ENCODE measurements at regions not wholly inside any gene's neighbourhood (a gene's known extent, or its start where the extent isn't known, plus 50 kb on each side); places are given as distances from the start of the nearest gene placed in this dataset.

DNA sequence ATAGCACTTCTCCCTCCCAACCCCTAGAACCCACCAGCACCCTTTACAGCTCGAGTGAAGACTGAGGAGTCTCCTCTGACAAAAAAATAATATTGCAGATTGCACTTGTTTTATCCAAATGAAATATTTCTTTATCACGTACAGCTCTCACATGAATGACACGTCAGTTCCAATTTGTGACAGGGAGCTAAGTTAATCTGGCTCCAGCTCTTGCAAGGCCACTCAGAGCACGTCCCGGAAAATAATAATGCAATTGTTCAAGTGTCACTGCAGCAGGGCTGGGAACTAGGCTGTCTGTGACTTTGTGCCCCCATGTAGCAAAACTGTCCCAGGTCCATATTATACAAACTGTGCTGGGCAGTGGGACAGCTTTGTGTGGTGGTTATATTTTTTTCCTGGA, 539.6 kb downstream of the VRK1 start:
- no peak overlapping the region for H2AFZ ChIP-seq (ENCODE audit: low read depth, low read length)
- no peaks in the 10 kb centered on the region for H3K27me3 ChIP-seq (ENCODE audit: insufficient read depth, low read length)
- H3K9me3 ChIP-seq (ENCODE audit: low read length), result no peaks in the 10 kb centered on the region
- H3K4me1 ChIP-seq (ENCODE audit: insufficient read depth, low read length), result no peaks in the 10 kb centered on the region
- no peaks in the 10 kb centered on the region for H3K36me3 ChIP-seq (ENCODE audit: insufficient read depth, low read length)
- no peak overlapping the region for H3K4me3 ChIP-seq (ENCODE audit: low read length)

DNA sequence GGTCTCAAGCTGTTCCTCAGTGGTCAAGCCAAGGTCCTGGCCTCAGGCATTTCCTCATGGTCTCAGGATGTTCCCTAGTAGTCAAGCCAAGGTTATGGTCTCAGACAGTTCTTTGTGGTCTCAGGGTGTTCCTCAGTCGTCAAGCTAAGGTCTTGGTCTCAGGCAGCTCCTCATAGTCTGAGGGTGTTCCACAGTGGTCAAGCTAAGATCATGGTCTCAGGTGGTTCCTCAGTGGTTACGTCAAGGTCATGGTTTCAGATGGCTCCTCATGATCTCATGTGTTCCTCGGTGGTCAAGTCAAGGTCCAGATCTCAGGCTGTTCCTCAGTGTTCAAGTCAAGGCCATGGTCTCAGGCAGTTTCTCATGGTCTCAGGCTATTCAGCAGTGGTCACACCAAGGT, 540.1 kb downstream of the VRK1 start:
- no peak overlapping the region for H2AFZ ChIP-seq (ENCODE audit: low read depth, low read length)
- H3K4me3 ChIP-seq (ENCODE audit: low read length), result no peak overlapping the region
- no peaks in the 10 kb centered on the region for H3K36me3 ChIP-seq (ENCODE audit: insufficient read depth, low read length)
- H3K27me3 ChIP-seq (ENCODE audit: insufficient read depth, low read length), result no peaks in the 10 kb centered on the region
- H3K9me3 ChIP-seq (ENCODE audit: low read length), result no peaks in the 10 kb centered on the region
- H3K4me1 ChIP-seq (ENCODE audit: insufficient read depth, low read length), result no peaks in the 10 kb centered on the region

DNA sequence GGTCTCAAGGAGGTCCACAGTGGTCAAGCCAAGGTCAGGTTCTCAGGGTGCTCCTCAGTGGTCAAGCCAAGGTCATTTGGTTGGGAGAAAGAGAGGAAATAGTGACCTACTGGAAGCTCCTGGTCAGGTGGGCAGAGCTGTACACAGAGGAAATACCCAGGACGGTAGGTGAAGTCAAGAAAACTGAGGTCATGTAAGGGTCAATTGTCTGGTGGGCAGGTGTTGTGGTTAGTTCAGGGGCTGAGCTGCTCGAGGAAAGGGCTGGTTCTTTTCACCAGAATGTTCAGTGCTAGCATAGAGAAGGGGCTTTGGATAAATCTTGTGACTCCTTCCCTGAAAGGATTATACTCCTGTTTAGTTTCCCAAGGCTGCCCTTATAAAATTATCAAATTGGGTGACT, 540.5 kb downstream of the VRK1 start:
- H3K4me3 ChIP-seq (ENCODE audit: low read length), result no peak overlapping the region
- no peaks in the 10 kb centered on the region for H3K27me3 ChIP-seq (ENCODE audit: insufficient read depth, low read length)
- H3K36me3 ChIP-seq (ENCODE audit: insufficient read depth, low read length), result no peaks in the 10 kb centered on the region
- H3K4me1 ChIP-seq (ENCODE audit: insufficient read depth, low read length), result no peaks in the 10 kb centered on the region
- no peak overlapping the region for H2AFZ ChIP-seq (ENCODE audit: low read depth, low read length)
- no peaks in the 10 kb centered on the region for H3K9me3 ChIP-seq (ENCODE audit: low read length)

DNA sequence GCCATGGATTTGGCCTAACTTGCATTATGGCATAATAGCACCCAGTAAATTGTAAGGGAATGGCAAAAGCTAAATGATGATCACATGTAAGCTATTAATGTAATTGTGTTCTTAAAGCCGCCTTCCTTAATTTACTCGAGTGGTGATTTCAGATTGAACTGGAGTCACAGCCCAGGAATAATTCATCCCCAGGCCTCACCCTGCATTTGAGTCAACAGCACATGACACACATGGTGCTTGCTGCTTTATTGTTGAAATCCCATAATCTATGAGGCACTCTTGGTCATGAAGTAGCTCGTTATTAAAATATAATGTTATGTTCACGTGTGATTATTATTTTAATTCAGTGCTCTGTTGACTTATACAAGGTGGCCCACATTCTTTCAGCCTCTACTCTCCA, 547.5 kb downstream of the VRK1 start:
- H3K27me3 ChIP-seq (ENCODE audit: insufficient read depth, low read length), result no peaks in the 10 kb centered on the region
- H3K36me3 ChIP-seq (ENCODE audit: insufficient read depth, low read length), result no peaks in the 10 kb centered on the region
- no peaks in the 10 kb centered on the region for H3K9me3 ChIP-seq (ENCODE audit: low read length)
- H3K4me3 ChIP-seq (ENCODE audit: low read length), result no peak overlapping the region
- H2AFZ ChIP-seq (ENCODE audit: low read depth, low read length), result no peak overlapping the region
- H3K4me1 ChIP-seq (ENCODE audit: insufficient read depth, low read length), result no peaks in the 10 kb centered on the region

DNA sequence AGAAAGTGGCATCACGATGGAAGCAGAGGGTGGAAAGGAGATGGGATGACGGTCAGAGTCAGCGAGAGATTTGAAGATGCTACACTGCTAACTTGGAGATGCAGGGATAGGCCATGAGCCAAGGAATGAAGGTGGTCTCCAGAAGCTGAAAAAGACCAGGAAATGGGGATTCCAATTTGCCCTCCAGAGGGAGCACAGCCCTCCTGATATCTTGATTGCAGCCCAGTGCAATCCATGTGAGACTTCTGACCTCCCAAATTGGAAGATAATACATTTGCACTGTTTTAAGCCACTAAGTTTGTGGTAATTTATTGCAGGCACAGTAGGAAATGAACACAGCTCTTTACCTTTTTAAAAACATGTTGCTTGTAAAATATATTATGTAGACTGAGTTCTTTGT, 549.5 kb downstream of the VRK1 start:
- Histone ChIP-seq H3K4me3 (ENCODE audit: low read length) (no peak overlapping the region), H3K9me3 (ENCODE audit: low read length) (no peaks in the 10 kb centered on the region), H3K27me3 (ENCODE audit: insufficient read depth, low read length) (no peaks in the 10 kb centered on the region), H3K36me3 (ENCODE audit: insufficient read depth, low read length) (no peaks in the 10 kb centered on the region), H3K4me1 (ENCODE audit: insufficient read depth, low read length) (no peaks in the 10 kb centered on the region), H2AFZ (ENCODE audit: low read depth, low read length) (no peak overlapping the region)

DNA sequence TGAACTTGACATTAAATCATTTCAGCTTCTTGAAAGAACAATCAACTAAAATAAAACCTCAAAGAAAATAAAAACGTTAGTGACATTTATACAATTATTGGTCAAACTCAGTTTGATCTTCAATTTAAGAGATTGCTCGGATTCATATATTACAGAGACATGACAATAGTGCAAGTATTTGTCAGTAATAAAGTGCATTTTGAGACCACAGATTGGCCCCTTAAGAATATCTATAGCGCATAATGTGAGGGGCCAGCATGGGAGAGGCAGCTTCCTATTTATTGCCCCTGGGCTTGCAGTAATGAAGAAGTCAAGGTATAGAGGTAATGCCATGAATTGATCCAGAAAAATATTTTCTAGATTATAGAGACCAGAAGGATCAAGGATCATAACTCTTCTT, 552.3 kb downstream of the VRK1 start:
- Histone ChIP-seq H2AFZ (ENCODE audit: low read depth, low read length) (no peak overlapping the region), H3K36me3 (ENCODE audit: insufficient read depth, low read length) (no peaks in the 10 kb centered on the region), H3K9me3 (ENCODE audit: low read length) (no peaks in the 10 kb centered on the region), H3K4me3 (ENCODE audit: low read length) (no peak overlapping the region), H3K4me1 (ENCODE audit: insufficient read depth, low read length) (no peaks in the 10 kb centered on the region), H3K27me3 (ENCODE audit: insufficient read depth, low read length) (no peaks in the 10 kb centered on the region)

DNA sequence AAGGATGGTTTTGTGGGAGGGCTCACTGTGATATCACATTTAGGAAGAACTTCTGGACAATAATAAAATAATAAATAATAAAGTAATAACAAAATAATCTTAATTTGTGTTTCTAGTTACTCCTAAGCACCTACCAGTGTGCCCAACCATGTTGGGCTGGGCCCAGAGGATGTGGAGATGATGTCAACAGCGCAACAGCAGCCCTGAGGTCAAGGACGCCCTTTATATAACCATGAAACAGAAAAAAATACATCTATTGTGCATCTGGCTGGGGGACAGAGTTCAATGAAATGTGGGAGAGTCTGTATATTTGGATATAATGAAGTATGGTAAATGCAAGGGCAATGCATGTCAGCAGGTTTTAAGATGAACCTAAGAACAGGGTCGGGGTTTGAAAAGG, 552.8 kb downstream of the VRK1 start:
- H3K4me1 ChIP-seq (ENCODE audit: insufficient read depth, low read length), result no peaks in the 10 kb centered on the region
- H3K36me3 ChIP-seq (ENCODE audit: insufficient read depth, low read length), result no peaks in the 10 kb centered on the region
- no peaks in the 10 kb centered on the region for H3K27me3 ChIP-seq (ENCODE audit: insufficient read depth, low read length)
- H3K9me3 ChIP-seq (ENCODE audit: low read length), result no peaks in the 10 kb centered on the region
- no peak overlapping the region for H3K4me3 ChIP-seq (ENCODE audit: low read length)
- no peak overlapping the region for H2AFZ ChIP-seq (ENCODE audit: low read depth, low read length)

DNA sequence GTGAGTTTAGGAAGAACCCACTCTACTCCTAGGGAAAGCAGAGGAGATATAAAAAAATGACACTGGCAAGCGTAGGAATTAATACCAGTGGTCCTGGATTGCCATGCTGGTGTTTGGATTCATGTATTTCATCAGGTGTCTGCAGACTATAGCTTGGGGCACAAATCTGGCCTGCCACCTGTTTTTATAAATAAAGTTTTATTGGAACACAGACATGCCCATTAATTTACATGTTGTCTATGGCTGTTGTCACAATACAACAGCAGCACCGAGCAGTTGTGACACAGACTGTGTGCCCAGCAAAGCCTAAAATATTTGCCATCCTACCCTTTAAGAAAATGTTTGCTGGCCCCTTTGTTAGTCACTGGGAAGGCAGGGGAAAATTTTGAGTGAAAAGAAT, 553.2 kb downstream of the VRK1 start:
- no peak overlapping the region for H2AFZ ChIP-seq (ENCODE audit: low read depth, low read length)
- H3K27me3 ChIP-seq (ENCODE audit: insufficient read depth, low read length), result no peaks in the 10 kb centered on the region
- H3K9me3 ChIP-seq (ENCODE audit: low read length), result no peaks in the 10 kb centered on the region
- H3K4me1 ChIP-seq (ENCODE audit: insufficient read depth, low read length), result no peaks in the 10 kb centered on the region
- H3K36me3 ChIP-seq (ENCODE audit: insufficient read depth, low read length), result no peaks in the 10 kb centered on the region
- H3K4me3 ChIP-seq (ENCODE audit: low read length), result no peak overlapping the region

DNA sequence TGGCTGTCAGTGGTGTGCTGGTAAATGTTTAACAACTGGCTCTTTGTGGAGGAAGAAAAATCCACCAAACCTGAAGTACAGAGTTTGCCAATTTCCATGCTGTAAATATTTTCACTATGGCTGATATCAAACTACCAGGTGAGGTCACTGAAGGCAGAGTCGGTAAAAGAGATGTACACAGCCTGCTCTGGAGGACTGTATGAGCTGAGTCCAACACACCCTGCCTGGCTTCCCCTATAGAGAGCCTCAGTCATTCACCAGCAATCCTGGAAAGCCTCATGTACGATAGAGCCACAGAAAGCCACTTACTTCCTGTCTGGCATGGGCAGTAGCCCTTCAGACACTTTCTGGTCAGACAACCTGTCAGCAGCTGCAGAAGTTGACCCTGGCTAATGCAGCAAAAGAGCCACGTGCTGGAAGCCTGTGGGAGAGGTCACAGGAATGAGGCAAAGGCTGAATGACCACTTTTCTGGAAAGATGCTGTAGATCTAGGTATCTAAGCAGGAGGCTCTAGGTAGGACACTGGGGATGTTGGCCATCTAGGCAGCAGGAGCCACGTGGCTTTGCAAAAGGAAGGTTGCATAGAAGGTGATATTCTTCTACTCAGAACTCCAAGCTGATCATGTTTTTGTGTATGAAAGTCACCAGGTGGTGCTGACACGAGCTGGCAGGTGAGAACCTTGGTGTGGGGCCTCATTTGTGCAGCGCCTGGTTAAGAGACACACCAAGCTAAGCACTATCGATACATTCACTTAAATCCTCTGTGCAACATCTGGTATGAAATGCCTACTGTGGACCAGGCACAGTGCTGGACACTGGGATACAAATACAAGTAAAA, 553.9 kb downstream of the VRK1 start:
- no peaks in the 10 kb centered on the region for H3K9me3 ChIP-seq (ENCODE audit: low read length)
- H3K4me3 ChIP-seq (ENCODE audit: low read length), result no peak overlapping the region
- no peaks in the 10 kb centered on the region for H3K4me1 ChIP-seq (ENCODE audit: insufficient read depth, low read length)
- H3K36me3 ChIP-seq (ENCODE audit: insufficient read depth, low read length), result no peaks in the 10 kb centered on the region
- no peaks in the 10 kb centered on the region for H3K27me3 ChIP-seq (ENCODE audit: insufficient read depth, low read length)
- no peak overlapping the region for H2AFZ ChIP-seq (ENCODE audit: low read depth, low read length)

DNA sequence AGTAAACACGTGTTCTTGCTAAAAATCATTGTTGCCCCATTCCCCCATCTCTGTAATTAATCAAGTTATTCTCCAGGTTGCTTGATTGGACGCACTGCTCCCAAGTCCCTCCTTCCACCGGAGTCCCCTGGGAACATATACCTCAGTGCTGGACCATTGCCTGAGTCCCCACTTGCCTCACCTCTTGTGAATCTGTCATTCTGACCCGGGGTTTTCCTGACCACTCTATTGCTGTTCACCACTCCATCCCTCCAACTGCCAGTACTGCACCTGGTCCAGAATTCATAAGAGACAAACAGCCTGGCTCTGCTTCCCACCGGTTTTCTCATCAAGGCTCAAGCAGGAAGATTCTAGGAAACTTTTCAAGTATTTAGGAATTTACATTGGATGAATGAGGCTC, 555.9 kb downstream of the VRK1 start:
- Histone ChIP-seq H3K27me3 (ENCODE audit: insufficient read depth, low read length) (no peaks in the 10 kb centered on the region), H2AFZ (ENCODE audit: low read depth, low read length) (no peak overlapping the region), H3K9me3 (ENCODE audit: low read length) (no peaks in the 10 kb centered on the region), H3K36me3 (ENCODE audit: insufficient read depth, low read length) (no peaks in the 10 kb centered on the region), H3K4me3 (ENCODE audit: low read length) (no peak overlapping the region), H3K4me1 (ENCODE audit: insufficient read depth, low read length) (no peaks in the 10 kb centered on the region)

DNA sequence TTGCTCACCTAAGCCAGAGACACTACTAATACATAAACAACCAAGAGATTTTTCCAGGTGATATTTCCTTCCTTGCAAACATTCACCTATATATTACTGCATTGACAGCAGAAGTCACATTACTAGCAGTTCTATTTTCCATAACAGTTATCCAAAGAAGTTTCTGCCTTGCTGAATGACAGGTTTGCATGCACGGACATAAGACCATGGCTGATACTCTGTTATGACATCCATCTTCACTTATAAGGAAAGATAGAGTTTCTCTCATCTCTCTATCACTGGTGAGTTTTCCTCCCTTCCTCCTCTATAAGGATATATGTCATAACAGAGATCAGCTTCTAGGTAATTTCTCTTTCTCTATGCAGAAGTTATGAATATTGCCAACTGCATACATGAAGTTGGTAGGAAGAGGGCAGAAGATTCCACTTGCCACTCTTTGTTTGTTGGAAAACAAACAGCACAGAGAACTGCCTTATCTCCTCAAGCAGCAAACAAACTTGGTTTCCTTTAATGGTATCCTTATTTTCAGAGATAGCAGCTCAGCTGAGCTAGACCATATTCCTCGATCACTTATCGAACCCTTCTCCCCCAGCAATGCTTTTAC, 557.0 kb downstream of the VRK1 start:
- Histone ChIP-seq H3K27me3 (ENCODE audit: insufficient read depth, low read length) (no peaks in the 10 kb centered on the region), H3K4me1 (ENCODE audit: insufficient read depth, low read length) (no peaks in the 10 kb centered on the region), H3K9me3 (ENCODE audit: low read length) (no peaks in the 10 kb centered on the region), H3K36me3 (ENCODE audit: insufficient read depth, low read length) (no peaks in the 10 kb centered on the region), H3K4me3 (ENCODE audit: low read length) (no peak overlapping the region), H2AFZ (ENCODE audit: low read depth, low read length) (no peak overlapping the region)

DNA sequence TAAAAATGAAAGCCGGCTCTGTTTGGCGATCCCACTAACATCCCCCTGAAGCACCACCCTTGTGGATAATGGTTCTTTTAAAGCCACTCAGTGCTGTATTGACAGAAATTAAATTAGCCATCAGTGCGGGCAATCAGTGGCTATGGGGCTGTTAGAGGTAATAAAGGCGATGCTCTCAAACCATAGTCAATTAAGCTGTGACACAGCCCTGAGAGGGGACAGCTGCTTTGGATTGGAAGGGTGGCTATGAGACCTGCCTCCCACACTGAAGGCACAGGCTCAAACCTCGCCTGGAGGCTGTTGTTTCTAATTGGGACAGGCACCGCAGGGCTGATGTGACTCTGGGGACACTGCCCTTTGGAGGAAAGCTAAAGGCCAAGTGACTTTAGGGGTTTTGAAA, 562.2 kb downstream of the VRK1 start:
- Histone ChIP-seq H3K27me3 (ENCODE audit: insufficient read depth, low read length) (no peaks in the 10 kb centered on the region), H3K4me3 (ENCODE audit: low read length) (no peak overlapping the region), H3K36me3 (ENCODE audit: insufficient read depth, low read length) (no peaks in the 10 kb centered on the region), H3K9me3 (ENCODE audit: low read length) (no peaks in the 10 kb centered on the region), H2AFZ (ENCODE audit: low read depth, low read length) (no peak overlapping the region), H3K4me1 (ENCODE audit: insufficient read depth, low read length) (peaks cover 19% of the 10 kb centered on the region)

DNA sequence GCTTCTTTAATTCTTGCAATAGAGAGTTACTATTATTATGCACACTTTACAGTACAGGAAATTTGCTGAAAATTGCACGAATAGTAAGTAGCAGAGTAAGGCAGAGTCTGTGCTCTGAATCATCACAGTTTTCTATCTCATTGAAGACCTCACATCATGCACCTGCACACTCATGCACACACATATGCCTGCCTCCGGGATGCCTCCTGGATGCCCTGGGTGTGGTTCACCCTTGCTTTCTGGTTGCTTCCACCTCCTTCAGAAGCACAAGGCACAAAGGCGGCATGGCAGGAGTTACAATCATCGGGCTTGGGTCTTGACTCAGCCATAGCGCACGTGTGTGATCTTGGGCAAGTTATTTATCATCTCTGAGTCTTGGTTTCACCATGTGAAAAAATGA, 564.0 kb downstream of the VRK1 start:
- Histone ChIP-seq H3K27me3 (ENCODE audit: insufficient read depth, low read length) (no peaks in the 10 kb centered on the region), H2AFZ (ENCODE audit: low read depth, low read length) (no peak overlapping the region), H3K9me3 (ENCODE audit: low read length) (no peaks in the 10 kb centered on the region), H3K4me3 (ENCODE audit: low read length) (no peak overlapping the region), H3K4me1 (ENCODE audit: insufficient read depth, low read length) (peaks cover 19% of the 10 kb centered on the region), H3K36me3 (ENCODE audit: insufficient read depth, low read length) (no peaks in the 10 kb centered on the region)

DNA sequence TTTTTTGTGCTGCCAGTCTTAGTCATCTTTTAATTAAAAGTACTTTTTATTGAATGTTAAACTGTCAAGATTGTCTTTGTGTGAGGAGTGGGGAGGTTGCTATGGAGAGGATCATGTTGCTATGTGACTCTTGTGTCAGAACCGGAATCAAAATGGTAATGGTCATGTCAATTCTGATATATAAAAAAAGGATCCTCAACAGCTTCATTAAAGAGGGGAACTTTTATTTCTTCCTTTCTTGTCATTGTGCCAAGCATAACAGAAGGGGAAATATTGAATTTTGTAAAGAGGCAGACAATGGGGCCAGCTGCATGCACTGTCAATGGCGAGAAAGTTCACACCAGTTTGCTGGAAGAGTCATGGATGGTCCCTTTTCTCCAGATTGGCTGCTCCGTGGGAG, 564.8 kb downstream of the VRK1 start:
- Histone ChIP-seq H3K4me3 (ENCODE audit: low read length) (no peak overlapping the region), H2AFZ (ENCODE audit: low read depth, low read length) (no peak overlapping the region), H3K4me1 (ENCODE audit: insufficient read depth, low read length) (peaks cover 19% of the 10 kb centered on the region), H3K36me3 (ENCODE audit: insufficient read depth, low read length) (no peaks in the 10 kb centered on the region), H3K27me3 (ENCODE audit: insufficient read depth, low read length) (no peaks in the 10 kb centered on the region), H3K9me3 (ENCODE audit: low read length) (no peaks in the 10 kb centered on the region)

All from neuron (in vitro differentiated cells).